Ishikawa (cell line): ENCODE measurements at regions not wholly inside any gene's neighbourhood (a gene's known extent, or its start where the extent isn't known, plus 50 kb on each side); places are given as distances from the start of the nearest gene placed in this dataset.

Source experiments
- CEBPB ChIP-seq: IDR thresholded peaks from 2 replicates; pipeline ENCODE4 v1.6.1; 2012
- CREB1 ChIP-seq: IDR thresholded peaks from 2 replicates; pipeline ENCODE4 v1.6.1; 2012; ENCODE audit warnings: low read depth
- EGR1 ChIP-seq: IDR thresholded peaks from 2 replicates; pipeline ENCODE4 v1.6.1; 2012
- EP300 ChIP-seq: IDR thresholded peaks from 2 replicates; pipeline ENCODE4 v1.6.1; 2012; ENCODE audit warnings: borderline replicate concordance
- FOXM1 ChIP-seq: IDR thresholded peaks from 2 replicates; pipeline ENCODE4 v1.6.1; 2012; ENCODE audit warnings: low read depth, borderline replicate concordance
- NFIC ChIP-seq: IDR thresholded peaks from 2 replicates; pipeline ENCODE4 v1.6.1; 2012
- RAD21 ChIP-seq: IDR thresholded peaks from 2 replicates; pipeline ENCODE4 v1.6.1; 2012; ENCODE audit warnings: low read depth
- TAF1 ChIP-seq: IDR thresholded peaks from 2 replicates; pipeline ENCODE4 v1.6.1; 2012; ENCODE audit warnings: low read depth, mild to moderate bottlenecking
- TCF12 ChIP-seq: IDR thresholded peaks from 2 replicates; pipeline ENCODE4 v1.6.1; 2012; ENCODE audit warnings: low read depth
- TEAD4 ChIP-seq: IDR thresholded peaks from 2 replicates; pipeline ENCODE4 v1.6.1; 2012
- YY1 ChIP-seq: IDR thresholded peaks from 2 replicates; pipeline ENCODE4 v1.6.1; 2012; ENCODE audit warnings: low read depth
- ZBTB7A ChIP-seq: IDR thresholded peaks from 2 replicates; pipeline ENCODE4 v1.6.1; 2012; ENCODE audit warnings: low read depth
- TF ChIP-seq, protein P1 (sequence below): IDR thresholded peaks from 2 replicates; pipeline ENCODE4 v1.6.1; 2012; ENCODE audit warnings: low read depth, mild to moderate bottlenecking
- TF ChIP-seq, protein P2 (sequence below): IDR thresholded peaks from 2 replicates; pipeline ENCODE4 v1.6.1; 2012
- TF ChIP-seq, protein P3 (sequence below): IDR thresholded peaks from 2 replicates; pipeline ENCODE4 v1.6.1; 2012

DNA sequence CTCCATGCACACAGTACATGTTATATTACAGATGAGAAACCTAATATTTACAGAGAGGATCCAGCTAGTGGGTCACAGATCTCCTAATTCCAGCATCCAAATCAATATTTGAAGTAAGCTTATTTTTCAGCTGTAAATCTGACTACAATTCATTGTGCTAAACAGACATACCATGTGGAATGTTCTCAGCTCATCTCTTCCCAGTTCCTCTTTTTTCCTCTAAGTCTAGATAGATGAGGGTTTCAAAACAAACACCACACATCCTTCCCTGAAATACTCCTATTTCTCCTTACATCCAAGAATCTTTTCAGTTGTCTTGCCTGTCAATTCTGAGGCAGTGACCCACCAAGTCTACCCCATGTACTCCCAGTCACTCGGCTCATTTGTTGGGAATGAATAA is 200.7 kb upstream of the PIK3C3 start:
- no peak for TF ChIP-seq CREB1
- no peak for TF ChIP-seq CEBPB
- TF ChIP-seq, protein P1, sequence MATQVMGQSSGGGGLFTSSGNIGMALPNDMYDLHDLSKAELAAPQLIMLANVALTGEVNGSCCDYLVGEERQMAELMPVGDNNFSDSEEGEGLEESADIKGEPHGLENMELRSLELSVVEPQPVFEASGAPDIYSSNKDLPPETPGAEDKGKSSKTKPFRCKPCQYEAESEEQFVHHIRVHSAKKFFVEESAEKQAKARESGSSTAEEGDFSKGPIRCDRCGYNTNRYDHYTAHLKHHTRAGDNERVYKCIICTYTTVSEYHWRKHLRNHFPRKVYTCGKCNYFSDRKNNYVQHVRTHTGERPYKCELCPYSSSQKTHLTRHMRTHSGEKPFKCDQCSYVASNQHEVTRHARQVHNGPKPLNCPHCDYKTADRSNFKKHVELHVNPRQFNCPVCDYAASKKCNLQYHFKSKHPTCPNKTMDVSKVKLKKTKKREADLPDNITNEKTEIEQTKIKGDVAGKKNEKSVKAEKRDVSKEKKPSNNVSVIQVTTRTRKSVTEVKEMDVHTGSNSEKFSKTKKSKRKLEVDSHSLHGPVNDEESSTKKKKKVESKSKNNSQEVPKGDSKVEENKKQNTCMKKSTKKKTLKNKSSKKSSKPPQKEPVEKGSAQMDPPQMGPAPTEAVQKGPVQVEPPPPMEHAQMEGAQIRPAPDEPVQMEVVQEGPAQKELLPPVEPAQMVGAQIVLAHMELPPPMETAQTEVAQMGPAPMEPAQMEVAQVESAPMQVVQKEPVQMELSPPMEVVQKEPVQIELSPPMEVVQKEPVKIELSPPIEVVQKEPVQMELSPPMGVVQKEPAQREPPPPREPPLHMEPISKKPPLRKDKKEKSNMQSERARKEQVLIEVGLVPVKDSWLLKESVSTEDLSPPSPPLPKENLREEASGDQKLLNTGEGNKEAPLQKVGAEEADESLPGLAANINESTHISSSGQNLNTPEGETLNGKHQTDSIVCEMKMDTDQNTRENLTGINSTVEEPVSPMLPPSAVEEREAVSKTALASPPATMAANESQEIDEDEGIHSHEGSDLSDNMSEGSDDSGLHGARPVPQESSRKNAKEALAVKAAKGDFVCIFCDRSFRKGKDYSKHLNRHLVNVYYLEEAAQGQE = no peak
- TF ChIP-seq EGR1 = no peak
- no peak for TF ChIP-seq TEAD4
- TF ChIP-seq EP300 = no peak
- no peak for TF ChIP-seq FOXM1
- no peak for TF ChIP-seq TAF1
- TF ChIP-seq, protein P2, sequence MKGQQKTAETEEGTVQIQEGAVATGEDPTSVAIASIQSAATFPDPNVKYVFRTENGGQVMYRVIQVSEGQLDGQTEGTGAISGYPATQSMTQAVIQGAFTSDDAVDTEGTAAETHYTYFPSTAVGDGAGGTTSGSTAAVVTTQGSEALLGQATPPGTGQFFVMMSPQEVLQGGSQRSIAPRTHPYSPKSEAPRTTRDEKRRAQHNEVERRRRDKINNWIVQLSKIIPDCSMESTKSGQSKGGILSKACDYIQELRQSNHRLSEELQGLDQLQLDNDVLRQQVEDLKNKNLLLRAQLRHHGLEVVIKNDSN = no peak
- TF ChIP-seq RAD21 = no peak

DNA sequence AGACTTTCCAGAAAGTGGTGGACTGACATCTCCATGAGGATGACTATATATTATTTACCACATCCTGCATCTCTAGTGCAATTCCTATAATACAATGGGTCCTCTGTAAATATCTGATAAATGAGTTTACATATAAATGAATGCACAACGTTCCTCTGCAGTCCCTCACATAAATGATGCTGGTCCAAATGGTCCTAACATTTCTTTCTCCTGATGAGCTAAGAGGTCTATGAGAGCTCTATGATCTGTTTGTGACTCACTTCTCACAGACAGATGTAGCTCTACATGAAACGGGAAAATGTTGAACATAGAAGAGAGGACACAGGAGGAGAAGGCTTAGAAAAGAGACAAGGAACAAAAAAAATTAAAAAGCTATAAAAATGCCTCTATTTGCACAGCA is 201.2 kb upstream of the PIK3C3 start:
- TF ChIP-seq, protein P3, sequence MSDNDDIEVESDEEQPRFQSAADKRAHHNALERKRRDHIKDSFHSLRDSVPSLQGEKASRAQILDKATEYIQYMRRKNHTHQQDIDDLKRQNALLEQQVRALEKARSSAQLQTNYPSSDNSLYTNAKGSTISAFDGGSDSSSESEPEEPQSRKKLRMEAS = no peak
- no peak for TF ChIP-seq ZBTB7A
- no peak for TF ChIP-seq TCF12
- TF ChIP-seq EGR1 = no peak
- TF ChIP-seq, protein P2 = no peak
- TF ChIP-seq RAD21 = no peak
- TF ChIP-seq CREB1 = no peak
- TF ChIP-seq NFIC = no peak
- no peak for TF ChIP-seq EP300
- no peak for TF ChIP-seq YY1

DNA sequence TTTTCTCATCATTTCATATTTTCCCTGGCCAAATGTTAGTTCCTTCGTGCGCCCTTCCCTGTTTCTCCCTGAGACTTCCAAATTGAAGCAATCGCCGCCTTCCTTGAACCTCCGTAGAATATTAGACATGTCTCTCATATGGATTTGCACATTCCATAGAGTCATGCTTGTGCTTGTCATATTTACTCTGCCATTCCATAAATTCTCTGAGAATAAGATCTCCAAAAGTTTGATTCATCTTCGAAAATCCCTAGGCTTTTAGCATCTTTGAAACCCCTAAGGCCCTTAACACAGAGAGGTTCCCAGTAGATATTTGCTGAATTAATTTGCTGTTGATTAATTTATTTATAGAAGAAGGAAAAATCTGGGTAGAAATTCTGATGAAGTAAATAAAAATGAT is 202.2 kb upstream of the PIK3C3 start:
- TF ChIP-seq TEAD4 (no peak), EGR1 (no peak), YY1 (no peak), CEBPB (no peak), CREB1 (no peak), RAD21 (no peak), FOXM1 (no peak), TCF12 (no peak), NFIC (no peak), EP300 (no peak), TAF1 (no peak), ZBTB7A (no peak)
- TF ChIP-seq, protein P2 = no peak
- TF ChIP-seq, protein P3 = no peak
- TF ChIP-seq, protein P1 = no peak

DNA sequence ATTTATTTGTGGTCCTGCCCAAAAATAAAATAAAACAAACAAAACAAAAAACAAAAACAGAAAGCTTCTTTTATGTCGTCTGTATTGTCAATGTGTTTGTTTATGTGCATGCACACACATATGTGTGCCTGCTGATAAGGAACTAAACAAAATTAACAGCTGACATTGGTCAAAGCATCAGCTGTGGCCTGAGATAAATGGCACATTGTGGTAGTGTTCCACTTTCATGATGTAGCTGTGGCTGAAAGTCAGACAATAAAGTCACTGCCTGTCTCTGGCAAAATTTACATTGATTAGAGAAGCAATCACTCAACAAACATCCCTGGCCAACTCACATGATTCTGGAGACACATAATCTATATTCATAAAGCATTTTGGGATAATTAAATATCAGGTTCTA is 203.4 kb upstream of the PIK3C3 start:
- TF ChIP-seq FOXM1 (no peak), RAD21 (no peak), TCF12 (no peak), EP300 (no peak), TAF1 (no peak), TEAD4 (no peak), NFIC (no peak), CEBPB (no peak), EGR1 (no peak), CREB1 (no peak), ZBTB7A (no peak), YY1 (no peak)
- TF ChIP-seq, protein P2 = no peak
- TF ChIP-seq, protein P1 = no peak
- TF ChIP-seq, protein P3 = no peak
